H9 (cell line): ENCODE measurements at regions not wholly inside any gene's neighbourhood (a gene's known extent, or its start where the extent isn't known, plus 50 kb on each side); places are given as distances from the start of the nearest gene placed in this dataset.
A peak's percentile ranks its signal among the peaks of the same experiment; 100 is the strongest.

Experiments
- DNase-seq: peaks from one replicate; pipeline ENCODE4 v3.0.0-alpha.2; 2017
- H2AFZ ChIP-seq: one replicate; pipeline ENCODE4 v1.6.1; 2013; ENCODE audit warnings: mild to moderate bottlenecking, low read length, control low read depth, moderate library complexity
- H2AK5ac ChIP-seq: 2 replicates; pipeline ENCODE4 v1.6.1; 2013; ENCODE audit warnings: low read length, control low read depth, mixed read lengths; ENCODE audit not compliant: insufficient read length
- H2BK120ac ChIP-seq: one replicate; pipeline ENCODE4 v1.6.1; 2013; ENCODE audit warnings: low read depth, mild to moderate bottlenecking, low read length, control low read depth, inconsistent platforms; ENCODE audit not compliant: poor library complexity, severe bottlenecking
- H2BK12ac ChIP-seq: 2 replicates; pipeline ENCODE4 v1.6.1; 2013; ENCODE audit warnings: low read length, control low read depth, mixed read lengths, low read depth; ENCODE audit not compliant: insufficient read length
- H2BK15ac ChIP-seq: 2 replicates; pipeline ENCODE4 v1.6.1; 2013; ENCODE audit warnings: low read depth, low read length, control low read depth
- H2BK20ac ChIP-seq: one replicate; pipeline ENCODE4 v1.6.1; 2013; ENCODE audit warnings: low read depth, mild to moderate bottlenecking, low read length, control low read depth, inconsistent platforms; ENCODE audit not compliant: poor library complexity, severe bottlenecking
- H2BK5ac ChIP-seq: 2 replicates; pipeline ENCODE4 v1.6.1; 2013; ENCODE audit warnings: low read length, control low read depth, mixed read lengths; ENCODE audit not compliant: insufficient read length
- H3K14ac ChIP-seq: 2 replicates; pipeline ENCODE4 v1.6.1; 2013; ENCODE audit warnings: low read length, control low read depth; ENCODE audit not compliant: insufficient read depth
- H3K18ac ChIP-seq: 2 replicates; pipeline ENCODE4 v1.6.1; 2013; ENCODE audit warnings: low read depth, mild to moderate bottlenecking, mixed read lengths, low read length, control low read depth; ENCODE audit not compliant: insufficient read length
- H3K23ac ChIP-seq: 2 replicates; pipeline ENCODE4 v1.6.1; 2013; ENCODE audit warnings: low read length, control low read depth, mixed read lengths, low read depth; ENCODE audit not compliant: insufficient read length
- H3K23me2 ChIP-seq: 2 replicates; pipeline ENCODE4 v1.6.1; 2013; ENCODE audit warnings: low read depth, mild to moderate bottlenecking, mixed read lengths, low read length, control low read depth; ENCODE audit not compliant: insufficient read length, poor library complexity, severe bottlenecking
- H3K27ac ChIP-seq: 2 replicates; pipeline ENCODE4 v1.5.1; 2013; ENCODE audit warnings: low read length, control low read depth, mixed read lengths, low read depth; ENCODE audit not compliant: insufficient read length
- H3K27me3 ChIP-seq: 2 replicates; pipeline ENCODE4 v1.6.1; 2013; ENCODE audit warnings: low read length, control low read depth, inconsistent platforms; ENCODE audit not compliant: insufficient read depth
- H3K4ac ChIP-seq: 2 replicates; pipeline ENCODE4 v1.6.1; 2013; ENCODE audit warnings: low read depth, mild to moderate bottlenecking, control low read depth, inconsistent platforms, low read length, moderate library complexity
- H3K4me1 ChIP-seq: 2 replicates; pipeline ENCODE4 v1.6.1; 2013; ENCODE audit warnings: low read length, control low read depth, inconsistent platforms; ENCODE audit not compliant: insufficient read depth
- H3K4me2 ChIP-seq: 2 replicates; pipeline ENCODE4 v1.6.1; 2013; ENCODE audit warnings: low read length, control low read depth, mixed read lengths; ENCODE audit not compliant: insufficient read length, insufficient read depth
- H3K56ac ChIP-seq: 2 replicates; pipeline ENCODE4 v1.6.1; 2013; ENCODE audit warnings: low read depth, mild to moderate bottlenecking, mixed read lengths, low read length, control low read depth; ENCODE audit not compliant: insufficient read length
- H3K79me1 ChIP-seq: 2 replicates; pipeline ENCODE4 v1.6.1; 2013; ENCODE audit warnings: low read depth, mild to moderate bottlenecking, moderate library complexity, low read length, control low read depth, inconsistent platforms; ENCODE audit not compliant: insufficient read depth, poor library complexity, severe bottlenecking
- H3K79me2 ChIP-seq: 2 replicates; pipeline ENCODE4 v1.6.1; 2013; ENCODE audit warnings: low read length, control low read depth, inconsistent platforms; ENCODE audit not compliant: insufficient read depth
- H3K9ac ChIP-seq: 2 replicates; pipeline ENCODE4 v1.6.1; 2013; ENCODE audit warnings: low read length, control low read depth, mixed read lengths; ENCODE audit not compliant: insufficient read length; ENCODE audit errors: extremely low read depth
- H3K9me3 ChIP-seq: one replicate; pipeline ENCODE4 v1.6.1; 2013; ENCODE audit warnings: low read depth, low read length, inconsistent platforms; ENCODE audit not compliant: control insufficient read depth
- H3T11ph ChIP-seq: one replicate; pipeline ENCODE4 v1.6.1; 2013; ENCODE audit warnings: mild to moderate bottlenecking, low read length, control low read depth, inconsistent platforms
- H4K20me1 ChIP-seq: one replicate; pipeline ENCODE4 v1.6.1; 2013; ENCODE audit not compliant: control insufficient read depth, insufficient read length, insufficient read depth
- H4K5ac ChIP-seq: 2 replicates; pipeline ENCODE4 v1.6.1; 2013; ENCODE audit warnings: low read depth, mild to moderate bottlenecking, mixed read lengths, low read length, control low read depth; ENCODE audit not compliant: insufficient read length
- H4K8ac ChIP-seq: replicated peaks from 2 replicates; pipeline ENCODE4 v1.6.1; 2013; ENCODE audit warnings: low read length, control low read depth, mixed read lengths, low read depth; ENCODE audit not compliant: insufficient read length
- H4K91ac ChIP-seq: 2 replicates; pipeline ENCODE4 v1.6.1; 2013; ENCODE audit warnings: low read depth, mild to moderate bottlenecking, moderate library complexity, mixed read lengths, low read length, control low read depth; ENCODE audit not compliant: insufficient read length
- H3K27ac Mint-ChIP-seq, 3 experiments: 2 replicates in 2 of 3; 3 replicates in 1 of 3; pipeline ENCODE4 v1.8.0; 2020 to 2021; ENCODE audit warnings: mixed read lengths in 3 of 3, mild to moderate bottlenecking in 1 of 3, moderate library complexity in 1 of 3
- H3K27me3 Mint-ChIP-seq: 2 replicates; pipeline ENCODE4 v1.8.0; 2021; ENCODE audit warnings: low read depth, mild to moderate bottlenecking, moderate library complexity, mixed read lengths
- H3K36me3 Mint-ChIP-seq, 3 experiments: 2 replicates in 2 of 3; 3 replicates in 1 of 3; pipeline ENCODE4 v1.8.0; 2020 to 2021; ENCODE audit warnings: low read depth in 3 of 3, mixed read lengths in 3 of 3; ENCODE audit not compliant: insufficient read depth in 1 of 3
- H3K4me1 Mint-ChIP-seq, 2 experiments: 2 replicates each; pipeline ENCODE4 v1.8.0; 2020; ENCODE audit warnings: mixed read lengths in 2 of 2
- H3K4me3 Mint-ChIP-seq, 2 experiments: 2 replicates in 1 of 2; 3 replicates in 1 of 2; pipeline ENCODE4 v1.8.0; 2020 to 2021; ENCODE audit warnings: mild to moderate bottlenecking in 2 of 2, mixed read lengths in 2 of 2, moderate library complexity in 1 of 2
- H3K9me3 Mint-ChIP-seq, 2 experiments: 2 replicates in 1 of 2; 3 replicates in 1 of 2; pipeline ENCODE4 v1.8.0; 2020; ENCODE audit warnings: mild to moderate bottlenecking in 2 of 2, mixed read lengths in 2 of 2, moderate library complexity in 1 of 2
- WGBS: extraction: QIAGEN DNeasy Blood & Tissue Kit; methylation state at CpG from one replicate; pipeline ENCODE4 v1.1.7; 2013; ENCODE audit warnings: missing lambda C conversion rate, low lambda C conversion rate, mixed read lengths; ENCODE audit not compliant: insufficient read length; ENCODE audit errors: extremely low coverage; 5-methylcytosine and 5-hydroxymethylcytosine counted together
- TF ChIP-seq, protein P1 (sequence below): fragments of 200-600 bp; sonication (generic); conservative IDR thresholded peaks from 3 replicates; pipeline ENCODE4 v1.8.0; 2021; ENCODE audit warnings: antibody characterized with exemption, mild to moderate bottlenecking

DNA sequence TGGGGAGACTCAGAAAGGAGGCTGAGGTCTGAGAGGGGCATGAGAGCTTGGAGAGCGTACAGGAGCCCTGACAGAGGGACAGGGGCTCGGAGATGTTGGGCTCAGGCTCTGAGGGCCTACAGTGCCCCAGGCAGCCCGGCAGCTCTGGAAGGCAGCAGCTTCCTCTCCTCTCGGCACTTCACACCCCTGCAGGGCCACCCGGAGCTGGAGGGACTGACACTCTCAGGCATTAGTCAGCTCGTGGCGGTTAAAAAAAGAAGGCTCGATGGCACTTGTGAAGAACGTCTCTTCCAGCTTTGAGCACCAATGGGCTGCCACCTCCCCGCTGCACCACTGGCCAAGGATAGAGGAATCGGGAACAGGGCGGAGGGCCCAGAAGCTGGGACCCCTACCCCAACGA lies 62.6 kb upstream of the SIRPA start:
- Histone ChIP-seq H4K5ac (no peak overlapping the region), H3K14ac (no peak overlapping the region), H2BK5ac (no peak overlapping the region), H2AFZ (no peak overlapping the region), H2BK120ac (no peak overlapping the region), H3K27me3 (no peaks in the 10 kb centered on the region), H2BK20ac (no peak overlapping the region), H3K9ac (no peak overlapping the region), H4K91ac (no peak overlapping the region), H2AK5ac (no peak overlapping the region), H4K20me1 (no peaks in the 10 kb centered on the region), H3K18ac (no peak overlapping the region), H3K23me2 (no peaks in the 10 kb centered on the region), H3K79me1 (no peaks in the 10 kb centered on the region), H2BK15ac (no peak overlapping the region), H3K27ac (no peak overlapping the region), H3K4me2 (no peak overlapping the region), H3K79me2 (no peaks in the 10 kb centered on the region), H2BK12ac (no peak overlapping the region), H3K4me1 (no peaks in the 10 kb centered on the region), H3K23ac (no peak overlapping the region), H3T11ph (no peak overlapping the region), H3K4ac (no peak overlapping the region), H4K8ac (no peak overlapping the region), H3K9me3 (no peaks in the 10 kb centered on the region), H3K56ac (no peak overlapping the region)
- no peak for DNase-seq
- peak overlapping the region in 2 of 3 experiments; percentile 8 to 55; a peak in 1 of 7 replicates for H3K27ac Mint-ChIP-seq
- H3K4me3 Mint-ChIP-seq: no peak overlapping the region
- H3K27me3 Mint-ChIP-seq: peaks cover 13% of the 10 kb centered on the region
- no CpG with 5 or more reads among the region's 13 CpGs for WGBS
- H3K4me1 Mint-ChIP-seq: peaks cover 24 to 40% of the 10 kb centered on the region in 2 experiments
- H3K9me3 Mint-ChIP-seq: no peaks in the 10 kb centered on the region
- TF ChIP-seq, protein P1, sequence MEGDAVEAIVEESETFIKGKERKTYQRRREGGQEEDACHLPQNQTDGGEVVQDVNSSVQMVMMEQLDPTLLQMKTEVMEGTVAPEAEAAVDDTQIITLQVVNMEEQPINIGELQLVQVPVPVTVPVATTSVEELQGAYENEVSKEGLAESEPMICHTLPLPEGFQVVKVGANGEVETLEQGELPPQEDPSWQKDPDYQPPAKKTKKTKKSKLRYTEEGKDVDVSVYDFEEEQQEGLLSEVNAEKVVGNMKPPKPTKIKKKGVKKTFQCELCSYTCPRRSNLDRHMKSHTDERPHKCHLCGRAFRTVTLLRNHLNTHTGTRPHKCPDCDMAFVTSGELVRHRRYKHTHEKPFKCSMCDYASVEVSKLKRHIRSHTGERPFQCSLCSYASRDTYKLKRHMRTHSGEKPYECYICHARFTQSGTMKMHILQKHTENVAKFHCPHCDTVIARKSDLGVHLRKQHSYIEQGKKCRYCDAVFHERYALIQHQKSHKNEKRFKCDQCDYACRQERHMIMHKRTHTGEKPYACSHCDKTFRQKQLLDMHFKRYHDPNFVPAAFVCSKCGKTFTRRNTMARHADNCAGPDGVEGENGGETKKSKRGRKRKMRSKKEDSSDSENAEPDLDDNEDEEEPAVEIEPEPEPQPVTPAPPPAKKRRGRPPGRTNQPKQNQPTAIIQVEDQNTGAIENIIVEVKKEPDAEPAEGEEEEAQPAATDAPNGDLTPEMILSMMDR: no peak
- no peaks in the 10 kb centered on the region for H3K36me3 Mint-ChIP-seq
